Activated naive CD4-positive, alpha-beta T cell treated with anti-CD3 and anti-CD28 coated beads, Interleukin-2, amount 50 U/mL, for 72 hours (primary cell): ENCODE measurements at regions not wholly inside any gene's neighbourhood (a gene's known extent, or its start where the extent isn't known, plus 50 kb on each side); places are given as distances from the start of the nearest gene placed in this dataset.

ENCODE experiments used
- ATAC-seq, 2 donors: fragments of 150-1000 bp; cut with Tn5 transposase; 2 replicates each; pipeline ENCODE4 v1.10.0; 2021; ENCODE audit warnings: mild to moderate bottlenecking in 2 of 2, moderate library complexity in 2 of 2
- DNase-seq, 2 donors: peaks; one replicate each; pipeline ENCODE4 v3.0.0; 2021 to 2022; ENCODE audit warnings: low spot score in 2 of 2
- H3K27ac Mint-ChIP-seq, 2 donors: one replicate each; pipeline ENCODE4 v1.8.0; 2022; ENCODE audit warnings: mild to moderate bottlenecking in 2 of 2, mixed read lengths in 2 of 2
- H3K36me3 Mint-ChIP-seq, 2 donors: one replicate each; pipeline ENCODE4 v1.8.0; 2022; ENCODE audit warnings: mixed read lengths in 2 of 2
- H3K9me3 Mint-ChIP-seq, 2 donors: one replicate each; pipeline ENCODE4 v1.8.0; 2022; ENCODE audit warnings: mixed read lengths in 2 of 2

- DNase-seq: no peak
- H3K9me3 Mint-ChIP-seq: peaks cover 0 to 3% of the 10 kb centered on the region in 2 donors
- no peak overlapping the region for H3K27ac Mint-ChIP-seq
- H3K36me3 Mint-ChIP-seq: no peaks in the 10 kb centered on the region
- no peak for ATAC-seq
Measured at GRCh38 chr13:95470574-95471366, 81.8 kb upstream of the CLDN10 start.

- ATAC-seq (no peak), DNase-seq (no peak)
- Mint-ChIP-seq H3K9me3 (peaks cover 0 to 3% of the 10 kb centered on the region in 2 donors), H3K27ac (no peak overlapping the region), H3K36me3 (no peaks in the 10 kb centered on the region)
Measured at GRCh38 chr13:95471960-95472359, 80.6 kb upstream of the CLDN10 start.

GRCh38 chr13:95474992-95475391 is 77.5 kb upstream of the CLDN10 start:
- Mint-ChIP-seq H3K27ac (no peak overlapping the region), H3K9me3 (no peaks in the 10 kb centered on the region), H3K36me3 (no peaks in the 10 kb centered on the region)
- DNase-seq (no peak), ATAC-seq (no peak)

GRCh38 chr13:95477187-95477586 is 75.3 kb upstream of the CLDN10 start:
- ATAC-seq: no peak
- Mint-ChIP-seq H3K9me3 (no peaks in the 10 kb centered on the region), H3K27ac (peak overlapping the region in 1 of 2 donors; percentile 43), H3K36me3 (no peaks in the 10 kb centered on the region)
- no peak for DNase-seq

GRCh38 chr13:95479731-95480130 is 72.8 kb upstream of the CLDN10 start:
- H3K36me3 Mint-ChIP-seq: no peaks in the 10 kb centered on the region
- ATAC-seq (no peak), DNase-seq (no peak)
- H3K27ac Mint-ChIP-seq: peak overlapping the region in 1 of 2 donors; percentile 12
- no peaks in the 10 kb centered on the region for H3K9me3 Mint-ChIP-seq

GRCh38 chr13:95480131-95480545 is 72.4 kb upstream of the CLDN10 start:
- no peaks in the 10 kb centered on the region for H3K9me3 Mint-ChIP-seq
- DNase-seq: peak in 1 of 2 donors; percentile 10
- peak; percentile 61 to 66 for ATAC-seq
- peak overlapping the region in 1 of 2 donors; percentile 12 for H3K27ac Mint-ChIP-seq
- no peaks in the 10 kb centered on the region for H3K36me3 Mint-ChIP-seq

GRCh38 chr13:95480791-95481780 is 71.4 kb upstream of the CLDN10 start:
- Mint-ChIP-seq H3K9me3 (no peaks in the 10 kb centered on the region), H3K27ac (no peak overlapping the region), H3K36me3 (no peaks in the 10 kb centered on the region)

GRCh38 chr13:95484052-95484451 is 68.5 kb upstream of the CLDN10 start:
- ATAC-seq (no peak), DNase-seq (no peak)
- H3K9me3 Mint-ChIP-seq: no peaks in the 10 kb centered on the region
- no peak overlapping the region for H3K27ac Mint-ChIP-seq
- H3K36me3 Mint-ChIP-seq: no peaks in the 10 kb centered on the region

More at GRCh38 chr13:95480791-95481780, 71.4 kb upstream of the CLDN10 start:
- DNase-seq (no peak), ATAC-seq (no peak)

GRCh38 chr13:95485045-95485517 is 67.4 kb upstream of the CLDN10 start:
- H3K27ac Mint-ChIP-seq: no peak overlapping the region
- H3K36me3 Mint-ChIP-seq: no peaks in the 10 kb centered on the region
- no peaks in the 10 kb centered on the region for H3K9me3 Mint-ChIP-seq
- DNase-seq (no peak), ATAC-seq (no peak)

GRCh38 chr13:95485518-95486144 is 66.9 kb upstream of the CLDN10 start:
- no peak overlapping the region for H3K27ac Mint-ChIP-seq
- no peak for ATAC-seq
- DNase-seq: no peak
- no peaks in the 10 kb centered on the region for H3K36me3 Mint-ChIP-seq
- no peaks in the 10 kb centered on the region for H3K9me3 Mint-ChIP-seq

- DNase-seq (no peak), ATAC-seq (no peak)
- H3K9me3 Mint-ChIP-seq: peaks cover 0 to 3% of the 10 kb centered on the region in 2 donors
- H3K36me3 Mint-ChIP-seq: peaks cover 0 to 5% of the 10 kb centered on the region in 2 donors
- no peak overlapping the region for H3K27ac Mint-ChIP-seq
Measured at GRCh38 chr13:95492044-95492801, 60.3 kb upstream of the CLDN10 start.

GRCh38 chr13:95494082-95494681 is 58.3 kb upstream of the CLDN10 start:
- DNase-seq (peak in 1 of 2 donors; percentile 34), ATAC-seq (no peak)
- no peak overlapping the region for H3K27ac Mint-ChIP-seq
- peaks cover 0 to 3% of the 10 kb centered on the region in 2 donors for H3K9me3 Mint-ChIP-seq
- H3K36me3 Mint-ChIP-seq: peaks cover 0 to 5% of the 10 kb centered on the region in 2 donors

- H3K9me3 Mint-ChIP-seq: peaks cover 3 to 5% of the 10 kb centered on the region in 2 donors
- H3K27ac Mint-ChIP-seq: no peak overlapping the region
Measured at GRCh38 chr13:95496485-95496884, 56.0 kb upstream of the CLDN10 start.

GRCh38 chr13:95497381-95497807 is 55.1 kb upstream of the CLDN10 start:
- no peak for DNase-seq
- H3K27ac Mint-ChIP-seq: no peak overlapping the region
- H3K9me3 Mint-ChIP-seq: peaks cover 3 to 10% of the 10 kb centered on the region in 2 donors
- no peak for ATAC-seq
- no peaks in the 10 kb centered on the region for H3K36me3 Mint-ChIP-seq

More at GRCh38 chr13:95496485-95496884, 56.0 kb upstream of the CLDN10 start:
- ATAC-seq: no peak
- DNase-seq: no peak
- H3K36me3 Mint-ChIP-seq: peaks cover 0 to 3% of the 10 kb centered on the region in 2 donors

GRCh38 chr13:95498886-95499285 is 53.6 kb upstream of the CLDN10 start:
- Mint-ChIP-seq H3K36me3 (no peaks in the 10 kb centered on the region), H3K9me3 (peaks cover 3 to 10% of the 10 kb centered on the region in 2 donors), H3K27ac (no peak overlapping the region)
- ATAC-seq: no peak
- DNase-seq: no peak
